WI38 (cell line): ENCODE measurements at regions not wholly inside any gene's neighbourhood (a gene's known extent, or its start where the extent isn't known, plus 50 kb on each side); places are given as distances from the start of the nearest gene placed in this dataset.

Experiments
- H3K4me3 ChIP-seq: 2 replicates; pipeline ENCODE4 v1.5.1; 2011; ENCODE audit warnings: low read depth, mild to moderate bottlenecking, control low read depth, low read length
- CTCF ChIP-seq: IDR thresholded peaks from 2 replicates; pipeline ENCODE4 v1.5.1; 2012; ENCODE audit warnings: low read depth, mild to moderate bottlenecking, control low read depth, low read length

- TF ChIP-seq CTCF, result no peak
- no peak overlapping the region for H3K4me3 ChIP-seq
These were observed 467.6 kb upstream of the CNKSR2 start for GRCh38 chrX:20906571-20906970.

- TF ChIP-seq CTCF, result no peak
- no peak overlapping the region for H3K4me3 ChIP-seq
These were observed 489.7 kb upstream of the CNKSR2 start for GRCh38 chrX:20884565-20884964.

- H3K4me3 ChIP-seq, result no peak overlapping the region
- TF ChIP-seq CTCF, result no peak
These were observed 510.6 kb upstream of the CNKSR2 start for GRCh38 chrX:20863649-20864048.

- no peak for TF ChIP-seq CTCF
- no peak overlapping the region for H3K4me3 ChIP-seq
These were observed 513.1 kb upstream of the CNKSR2 start for GRCh38 chrX:20861113-20861512.

GRCh38 chrX:20857746-20858145 lies 516.5 kb upstream of the CNKSR2 start:
- H3K4me3 ChIP-seq, result no peak overlapping the region
- no peak for TF ChIP-seq CTCF

- TF ChIP-seq CTCF, result no peak
- H3K4me3 ChIP-seq, result no peak overlapping the region
These were observed 535.7 kb upstream of the CNKSR2 start for GRCh38 chrX:20838477-20838876.

GRCh38 chrX:20829665-20830491 lies 544.3 kb upstream of the CNKSR2 start:
- TF ChIP-seq CTCF, result no peak
- no peak overlapping the region for H3K4me3 ChIP-seq
